Endothelial cell of umbilical vein (primary cell): ENCODE measurements at regions not wholly inside any gene's neighbourhood (a gene's known extent, or its start where the extent isn't known, plus 50 kb on each side); places are given as distances from the start of the nearest gene placed in this dataset.

Experiments
- BruUV-seq: library from RNA; stranded (reverse); fragments of 400-500 nt; replicated peaks from 2 replicates; lab custom pipeline; 2021; lab: Mats Ljungman, UMichigan
- CTCF ChIA-PET: fragments of 300-600, 350-600 bp; sonication (Branson Sonifier 250); formaldehyde crosslinking; loops from one replicate; lab custom pipeline; 2021; ENCODE audit warnings: antibody characterized with exemption, inconsistent platforms; lab: Charles Lee
- POLR2A ChIA-PET: fragments of 300-600, 350-600 bp; sonication (Branson Sonifier 250); formaldehyde crosslinking; loops from one replicate; lab custom pipeline; 2021; ENCODE audit warnings: antibody characterized with exemption, inconsistent platforms; lab: Charles Lee
- DNase-seq: peaks from one replicate; pipeline ENCODE4 v3.0.0-alpha.2; 2011; ENCODE audit warnings: low read depth, low spot score
- FAIRE-seq: peaks from 2 replicates; lab custom pipeline; 2011; peaks lifted over from hg19 to GRCh38; lab: Jason Lieb, UNC
- H2AFZ ChIP-seq: 2 replicates; pipeline ENCODE4 v1.6.0; 2012; ENCODE audit warnings: low read depth, low read length, control low read depth, inconsistent platforms
- H3K27ac ChIP-seq: 2 replicates; pipeline ENCODE4 v1.5.1; 2011; ENCODE audit warnings: low read depth, mild to moderate bottlenecking, control low read depth, low read length, moderate library complexity; ENCODE audit not compliant: insufficient read depth
- H3K27me3 ChIP-seq, 2 experiments: 2 replicates each; pipeline versions ENCODE4 v1.6.0 to v1.6.1; 2011; ENCODE audit warnings: low read length in 2 of 2, mixed read lengths in 1 of 2; ENCODE audit not compliant: control insufficient read depth in 2 of 2, insufficient read depth in 2 of 2
- H3K36me3 ChIP-seq, 2 experiments: 2 replicates in 1 of 2; 3 replicates in 1 of 2; pipeline ENCODE4 v1.5.1; 2011; ENCODE audit warnings: low read length in 2 of 2, mild to moderate bottlenecking in 1 of 2, moderate library complexity in 1 of 2; ENCODE audit not compliant: control insufficient read depth in 2 of 2, insufficient read depth in 2 of 2; ENCODE audit errors: extremely low read depth in 1 of 2
- H3K4me1 ChIP-seq: 3 replicates; pipeline ENCODE4 v1.5.1; 2011; ENCODE audit warnings: mild to moderate bottlenecking, low read length; ENCODE audit not compliant: control insufficient read depth, insufficient read depth; ENCODE audit errors: extremely low read depth
- H3K4me2 ChIP-seq: 2 replicates; pipeline ENCODE4 v1.6.1; 2011; ENCODE audit warnings: low read length, control low read depth, mixed read lengths; ENCODE audit not compliant: insufficient read depth
- H3K4me3 ChIP-seq, 3 experiments: fragments of 200-600 bp in 1 of 3; sonication (generic), shearing (Covaris generic) in 1 of 3; replicated peaks in 1 of 3; 2 replicates each; pipeline ENCODE4 v1.5.1; 2011 to 2016; ENCODE audit warnings: control low read depth in 3 of 3, low read length in 3 of 3, mild to moderate bottlenecking in 2 of 3, inconsistent platforms in 1 of 3, low read depth in 1 of 3, moderate library complexity in 1 of 3; ENCODE audit not compliant: insufficient read depth in 1 of 3
- H3K79me2 ChIP-seq: 2 replicates; pipeline ENCODE4 v1.6.0; 2012; ENCODE audit warnings: low read length, inconsistent platforms; ENCODE audit not compliant: control insufficient read depth, insufficient read depth
- H3K9ac ChIP-seq: replicated peaks from 2 replicates; pipeline ENCODE3; 2011; ENCODE audit warnings: low read length, control low read depth; ENCODE audit not compliant: insufficient read depth; ENCODE audit errors: extremely low read depth
- H3K9me1 ChIP-seq: replicated peaks from 3 replicates; pipeline ENCODE4 v1.6.0; 2011; ENCODE audit warnings: mild to moderate bottlenecking, low read length; ENCODE audit not compliant: control insufficient read depth, insufficient read depth; ENCODE audit errors: extremely low read depth
- H3K9me3 ChIP-seq: replicated peaks from 2 replicates; pipeline ENCODE4 v1.5.1; 2012; ENCODE audit warnings: low read length, inconsistent platforms; ENCODE audit not compliant: control insufficient read depth, insufficient read depth
- H4K20me1 ChIP-seq: replicated peaks from 2 replicates; pipeline ENCODE3; 2011; ENCODE audit warnings: mild to moderate bottlenecking, low read length; ENCODE audit not compliant: control insufficient read depth, insufficient read depth; ENCODE audit errors: extremely low read depth
- CTCF ChIP-seq, 2 donors: IDR thresholded peaks; 1 replicate in 1 of 2; 2 replicates in 1 of 2; pipeline ENCODE4 v1.5.1; 2011; ENCODE audit warnings: low read length in 2 of 2, mild to moderate bottlenecking in 2 of 2, moderate library complexity in 2 of 2, control low read depth in 1 of 2, inconsistent platforms in 1 of 2, low read depth in 1 of 2; ENCODE audit not compliant: insufficient read depth in 1 of 2; ENCODE audit errors: extremely low read depth in 1 of 2
- EZH2 ChIP-seq: IDR thresholded peaks from 2 replicates; pipeline ENCODE4 v1.6.1; 2012; ENCODE audit warnings: borderline replicate concordance, low read depth, mild to moderate bottlenecking, moderate library complexity, low read length, inconsistent platforms; ENCODE audit not compliant: severe bottlenecking
- FOS ChIP-seq: IDR thresholded peaks from 2 replicates; pipeline ENCODE4 v1.6.1; 2011; ENCODE audit warnings: mild to moderate bottlenecking, low read length, moderate library complexity, borderline replicate concordance; ENCODE audit not compliant: insufficient read depth
- GATA2 ChIP-seq: IDR thresholded peaks from 2 replicates; pipeline ENCODE4 v1.7.0; 2011; ENCODE audit warnings: low read depth, mild to moderate bottlenecking, moderate library complexity, mixed read lengths, low read length; ENCODE audit not compliant: insufficient read length, insufficient read depth
- JUN ChIP-seq: IDR thresholded peaks from 2 replicates; pipeline ENCODE4 v1.6.1; 2011; ENCODE audit warnings: borderline replicate concordance, low read depth; ENCODE audit not compliant: insufficient read length, insufficient read depth
- MYC ChIP-seq: IDR thresholded peaks from one replicate; pipeline ENCODE4 v1.6.1; 2011; ENCODE audit warnings: mild to moderate bottlenecking, low read depth, low read length
- POLR2A ChIP-seq: IDR thresholded peaks from 2 replicates; pipeline ENCODE4 v1.6.1; 2012; ENCODE audit warnings: low read depth, mild to moderate bottlenecking, control low read depth, low read length
- POLR2AphosphoS5 ChIP-seq: IDR thresholded peaks from 2 replicates; pipeline ENCODE4 v1.6.1; 2012; ENCODE audit warnings: low read depth, mild to moderate bottlenecking, control low read depth, low read length, moderate library complexity; ENCODE audit not compliant: insufficient read depth
- dilution Hi-C: fragments of 300-500 bp; cut with MboI; formaldehyde crosslinking; loops from one replicate; pipeline ENCODE4 v1.15.0; 2019; ENCODE audit warnings: low sequenced_read_pairs; ENCODE audit not compliant: extremely low pct_ligation_motif_present
- intact Hi-C: fragments of 100-400 bp; cut with micrococcal nuclease; formaldehyde crosslinking; loops from one replicate; pipeline ENCODE4 v1.10.0; 2022
- TF ChIP-seq, protein P1 (sequence below): IDR thresholded peaks from 2 replicates; pipeline ENCODE4 v1.6.1; 2011; ENCODE audit not compliant: insufficient read depth, insufficient read length

- POLR2A ChIA-PET = no interaction called here
- intact Hi-C loops = no loop called here
- no peak overlapping the region for H3K4me3 ChIP-seq
These were observed 107.8 kb upstream of the FMR1 start for GRCh38 chrX:147803948-147804347.

More at GRCh38 chrX:147803948-147804347, 107.8 kb upstream of the FMR1 start:
- H3K9me1 ChIP-seq = no peaks in the 10 kb centered on the region
- H3K9ac ChIP-seq = no peak overlapping the region
- H3K4me2 ChIP-seq = no peak overlapping the region
- H3K27me3 ChIP-seq = no peaks in the 10 kb centered on the region
- no TSS peak for BruUV-seq
- H3K27ac ChIP-seq = no peak overlapping the region
- no peak for TF ChIP-seq EZH2
- TF ChIP-seq JUN = no peak
- no peak for TF ChIP-seq CTCF (IDR thresholded peaks at IDR 0.05; ENCODE audit: extremely low read depth in 1 of 2, insufficient read depth in 1 of 2, low read depth in 1 of 2, low read length in 2 of 2)
- no peak for TF ChIP-seq MYC
- no peak for TF ChIP-seq FOS
- TF ChIP-seq, protein P1, sequence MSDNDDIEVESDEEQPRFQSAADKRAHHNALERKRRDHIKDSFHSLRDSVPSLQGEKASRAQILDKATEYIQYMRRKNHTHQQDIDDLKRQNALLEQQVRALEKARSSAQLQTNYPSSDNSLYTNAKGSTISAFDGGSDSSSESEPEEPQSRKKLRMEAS = no peak
- no peak for TF ChIP-seq POLR2A
- TF ChIP-seq POLR2AphosphoS5 = no peak
- no peak for TF ChIP-seq GATA2
- FAIRE-seq (no peak), DNase-seq (no peak)
- no peaks in the 10 kb centered on the region for H3K4me1 ChIP-seq
- CTCF ChIA-PET = no interaction called here
- no peaks in the 10 kb centered on the region for H3K79me2 ChIP-seq
- no peaks in the 10 kb centered on the region for H3K36me3 ChIP-seq
- no peak overlapping the region for H2AFZ ChIP-seq
- dilution Hi-C loops = no loop called here
- no peaks in the 10 kb centered on the region for H4K20me1 ChIP-seq
- no peaks in the 10 kb centered on the region for H3K9me3 ChIP-seq
